Astrocyte of the spinal cord (primary cell): ENCODE measurements at regions not wholly inside any gene's neighbourhood (a gene's known extent, or its start where the extent isn't known, plus 50 kb on each side); places are given as distances from the start of the nearest gene placed in this dataset.
"Not testable (repeated sequence)": the region's sequence is repeated elsewhere in the genome, so short reads cannot be mapped to it uniquely, and the experiment has no call there.

ENCODE experiments used
- DNase-seq: peaks from one replicate; pipeline ENCODE4 v3.0.0; 2011; ENCODE audit warnings: low read depth, low spot score
- H3K4me3 ChIP-seq: 2 replicates; pipeline ENCODE4 v1.5.1; 2011; ENCODE audit warnings: low read depth, mild to moderate bottlenecking, low read length, moderate library complexity
- in situ Hi-C: cut with HindIII; loops from 2 replicates; pipeline ENCODE4 v1.10.0; 2017; ENCODE audit warnings: low sequenced_read_pairs
- TF ChIP-seq, protein P1 (sequence below): IDR thresholded peaks from 2 replicates; pipeline ENCODE4 v1.5.1; 2012; ENCODE audit warnings: low read depth, mild to moderate bottlenecking, low read length, inconsistent platforms

DNA sequence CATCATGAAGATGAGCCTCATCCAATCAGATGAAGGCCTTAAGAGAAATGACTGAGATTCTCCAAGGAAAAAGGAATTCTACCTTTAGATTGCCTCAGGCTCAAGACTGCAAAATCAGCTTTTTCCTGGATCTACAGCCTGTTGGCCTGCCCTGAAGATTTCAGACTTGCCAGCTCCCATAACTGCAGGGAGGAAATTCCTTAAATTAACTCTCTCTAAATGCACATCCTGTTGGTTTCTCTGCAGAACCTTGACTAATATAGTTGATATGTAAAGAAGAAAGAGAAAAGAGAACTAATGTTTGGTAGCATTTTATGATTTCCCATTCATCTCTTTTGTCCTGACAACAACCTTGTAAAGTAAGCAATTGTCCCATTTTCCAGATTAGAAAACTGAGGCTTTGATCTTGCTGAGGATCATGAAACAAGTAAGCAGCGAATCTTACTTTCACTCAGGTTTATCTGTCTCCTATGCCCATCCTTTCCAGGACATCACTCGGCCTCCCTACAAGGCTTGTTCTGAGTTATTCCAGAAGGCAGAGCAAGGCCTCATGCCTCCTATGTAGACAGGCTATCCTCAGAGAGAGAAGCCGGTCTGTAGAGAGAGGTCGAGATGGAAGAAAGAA lies 115.0 kb upstream of the LDB2 start:
- in situ Hi-C loops, result no loop called here
- peak; percentile 61 for DNase-seq
- no peak overlapping the region for H3K4me3 ChIP-seq
- TF ChIP-seq, protein P1, sequence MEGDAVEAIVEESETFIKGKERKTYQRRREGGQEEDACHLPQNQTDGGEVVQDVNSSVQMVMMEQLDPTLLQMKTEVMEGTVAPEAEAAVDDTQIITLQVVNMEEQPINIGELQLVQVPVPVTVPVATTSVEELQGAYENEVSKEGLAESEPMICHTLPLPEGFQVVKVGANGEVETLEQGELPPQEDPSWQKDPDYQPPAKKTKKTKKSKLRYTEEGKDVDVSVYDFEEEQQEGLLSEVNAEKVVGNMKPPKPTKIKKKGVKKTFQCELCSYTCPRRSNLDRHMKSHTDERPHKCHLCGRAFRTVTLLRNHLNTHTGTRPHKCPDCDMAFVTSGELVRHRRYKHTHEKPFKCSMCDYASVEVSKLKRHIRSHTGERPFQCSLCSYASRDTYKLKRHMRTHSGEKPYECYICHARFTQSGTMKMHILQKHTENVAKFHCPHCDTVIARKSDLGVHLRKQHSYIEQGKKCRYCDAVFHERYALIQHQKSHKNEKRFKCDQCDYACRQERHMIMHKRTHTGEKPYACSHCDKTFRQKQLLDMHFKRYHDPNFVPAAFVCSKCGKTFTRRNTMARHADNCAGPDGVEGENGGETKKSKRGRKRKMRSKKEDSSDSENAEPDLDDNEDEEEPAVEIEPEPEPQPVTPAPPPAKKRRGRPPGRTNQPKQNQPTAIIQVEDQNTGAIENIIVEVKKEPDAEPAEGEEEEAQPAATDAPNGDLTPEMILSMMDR, result no peak

DNA sequence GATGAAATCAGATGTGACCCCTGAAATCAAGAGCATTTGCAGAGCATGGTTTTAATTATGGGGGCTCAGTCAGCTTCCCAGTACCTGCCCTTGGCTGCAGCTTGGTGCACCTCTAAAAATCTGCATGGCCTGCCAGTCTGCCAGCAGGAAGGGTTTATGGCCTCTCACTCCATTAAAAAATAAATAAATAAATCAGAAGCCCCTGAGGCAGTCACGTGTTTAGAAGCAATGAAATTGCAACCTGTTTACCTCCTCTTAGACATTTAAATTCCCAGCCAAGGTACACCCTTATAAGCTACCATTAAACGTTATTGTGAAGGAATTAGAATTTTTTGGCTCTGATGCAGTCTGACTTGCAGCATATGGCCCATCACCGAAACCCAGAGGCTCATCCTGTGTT lies 114.0 kb upstream of the LDB2 start:
- TF ChIP-seq, protein P1, result no peak
- in situ Hi-C loops, result no loop called here
- H3K4me3 ChIP-seq, result no peak overlapping the region
- DNase-seq, result no peak

DNA sequence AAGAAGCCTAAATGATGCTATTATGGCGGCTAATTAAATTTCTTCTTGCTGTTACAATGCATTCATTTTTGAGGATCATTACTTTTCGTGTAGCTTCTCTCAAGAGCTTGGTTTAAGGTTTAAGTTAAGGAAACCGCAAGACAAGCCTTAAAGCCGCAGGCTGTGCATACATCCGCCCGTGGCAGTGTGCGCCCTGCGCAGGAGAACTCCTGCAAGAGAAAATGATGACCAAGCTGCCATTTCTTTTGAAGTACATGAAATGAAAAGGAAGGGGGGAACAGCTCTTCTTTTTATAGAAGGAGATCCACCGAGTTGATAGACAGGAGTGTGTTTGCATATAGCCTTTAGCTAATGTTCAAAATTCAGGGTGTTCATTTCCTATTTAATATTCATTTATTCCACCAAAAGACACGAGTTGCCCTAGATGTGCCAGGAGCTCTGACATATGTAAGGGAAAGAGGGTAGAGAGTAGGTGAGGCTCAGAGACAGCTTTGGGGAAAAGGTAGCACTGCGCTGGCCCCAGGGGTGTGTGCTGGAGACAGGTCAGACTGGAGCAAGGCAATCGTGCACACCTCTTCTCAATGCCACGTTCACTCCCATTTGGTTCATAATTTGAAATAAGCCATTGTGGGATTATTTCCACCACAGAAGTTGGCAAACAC lies 112.1 kb upstream of the LDB2 start:
- TF ChIP-seq, protein P1, result no peak
- no peak overlapping the region for H3K4me3 ChIP-seq
- DNase-seq, result no peak
- in situ Hi-C loops, result no loop called here

DNA sequence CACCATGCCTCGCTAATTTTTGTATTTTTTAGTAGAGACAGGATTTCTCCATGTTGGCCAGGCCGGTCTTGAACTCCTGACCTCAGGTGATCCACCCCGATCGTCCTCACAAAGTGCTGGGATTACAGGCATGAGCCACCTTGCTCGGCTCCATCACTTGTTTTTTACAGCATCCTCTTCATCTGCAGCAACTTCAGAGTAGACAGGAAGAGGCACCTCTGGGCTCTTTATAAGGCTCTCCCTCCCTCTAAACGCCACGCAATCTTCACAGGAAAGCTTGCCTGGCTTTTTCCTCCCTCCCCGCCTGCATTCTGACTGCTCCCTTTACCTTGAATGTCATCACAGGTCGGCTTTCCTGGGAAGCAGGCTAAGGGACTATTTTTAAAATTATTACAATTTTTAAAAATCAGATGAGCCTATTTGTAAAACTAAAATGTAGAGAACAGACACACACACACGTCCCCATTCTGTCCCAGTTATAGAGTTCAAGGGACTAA lies 111.5 kb upstream of the LDB2 start:
- in situ Hi-C loops, result no loop called here
- DNase-seq, result no peak
- no peak overlapping the region for H3K4me3 ChIP-seq
- TF ChIP-seq, protein P1, result no peak

DNA sequence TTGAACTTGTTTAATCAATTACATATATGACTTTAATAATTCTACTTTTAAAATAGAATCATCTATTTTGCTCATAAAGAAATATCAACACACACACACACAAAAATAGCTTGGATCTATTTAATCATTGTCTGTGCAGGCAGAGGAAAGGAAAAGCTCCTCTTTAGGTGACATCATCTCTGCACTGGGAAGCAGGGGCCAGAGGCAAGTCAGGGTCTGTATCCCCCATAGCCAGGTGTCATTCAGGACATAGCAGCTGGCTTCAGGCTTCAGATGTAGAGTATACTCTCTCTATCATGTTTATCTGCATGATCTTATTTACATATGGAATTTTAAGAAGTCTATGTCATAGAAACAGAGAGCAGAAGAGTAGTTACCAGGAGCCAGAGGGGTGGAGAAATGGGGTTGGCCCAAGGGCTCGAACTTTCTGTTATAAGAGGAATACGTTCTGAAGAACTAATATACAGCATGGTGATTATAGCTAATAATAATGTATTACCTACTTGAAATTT lies 110.4 kb upstream of the LDB2 start:
- TF ChIP-seq, protein P1, result no peak
- no peak overlapping the region for H3K4me3 ChIP-seq
- no peak for DNase-seq
- in situ Hi-C loops, result no loop called here

DNA sequence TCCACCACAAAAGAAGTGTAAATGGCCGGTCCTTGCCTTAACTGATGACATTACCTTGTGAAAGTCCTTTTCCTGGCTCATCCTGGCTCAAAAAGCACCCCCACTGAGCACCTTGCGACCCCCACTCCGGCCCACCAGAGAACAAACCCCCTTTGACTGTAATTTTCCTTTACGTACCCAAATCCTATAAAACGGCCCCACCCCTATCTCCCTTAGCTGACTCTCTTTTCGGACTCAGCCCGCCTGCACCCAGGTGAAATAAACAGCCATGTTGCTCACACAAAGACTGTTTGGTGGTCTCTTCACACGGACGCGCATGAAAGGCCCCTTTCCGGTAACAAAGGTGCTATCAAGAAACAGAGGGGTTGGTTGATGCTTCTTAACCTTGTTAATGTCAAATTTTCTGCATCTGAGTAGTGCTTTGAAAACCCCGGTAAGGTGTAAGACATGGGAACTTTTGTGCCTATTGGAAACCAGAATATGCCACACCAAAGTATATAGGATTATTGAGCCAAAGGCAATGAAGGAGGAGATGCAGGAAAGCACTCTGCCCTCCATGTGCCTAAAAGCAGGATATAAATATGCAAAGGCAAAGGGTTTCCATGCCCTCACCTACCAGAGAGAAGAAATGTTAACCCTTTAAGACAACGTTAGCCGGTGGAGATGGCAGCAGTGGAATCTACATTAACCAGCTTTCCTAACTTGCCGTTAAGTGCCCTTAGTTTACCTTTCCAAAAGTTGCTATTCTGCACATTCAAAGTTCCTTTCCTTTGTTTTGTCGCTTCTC lies 105.4 kb upstream of the LDB2 start:
- in situ Hi-C loops, H3K4me3 ChIP-seq, DNase-seq: not testable (repeated sequence)

DNA sequence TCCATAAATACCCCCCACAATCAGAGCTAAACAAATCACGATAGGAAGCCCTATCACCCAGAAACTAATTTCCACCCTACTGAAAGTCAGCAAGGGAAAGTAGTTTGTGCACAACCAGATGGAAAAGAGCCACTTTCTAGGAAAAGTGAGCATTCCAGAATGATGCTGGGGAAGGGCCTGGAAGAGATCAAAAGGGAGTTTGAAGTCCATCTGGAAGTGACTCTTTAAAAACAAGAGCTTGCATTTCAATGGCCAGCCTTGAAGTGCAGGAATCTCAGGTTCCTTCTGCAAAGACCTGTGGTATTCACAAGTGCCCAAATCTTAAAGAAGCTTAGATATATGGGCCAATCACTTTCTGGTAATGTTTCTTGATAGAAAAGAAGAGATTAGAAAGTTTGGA lies 97.0 kb upstream of the LDB2 start:
- H3K4me3 ChIP-seq, result no peak overlapping the region
- TF ChIP-seq, protein P1, result no peak
- DNase-seq, result no peak
- in situ Hi-C loops, result no loop called here
